ENCODE measurements at regions not wholly inside any gene's neighbourhood (a gene's known extent, or its start where the extent isn't known, plus 50 kb on each side); places are given as distances from the start of the nearest gene placed in this dataset.
"Not testable (repeated sequence)": the region's sequence is repeated elsewhere in the genome, so short reads cannot be mapped to it uniquely, and the experiment has no call there.

DNA sequence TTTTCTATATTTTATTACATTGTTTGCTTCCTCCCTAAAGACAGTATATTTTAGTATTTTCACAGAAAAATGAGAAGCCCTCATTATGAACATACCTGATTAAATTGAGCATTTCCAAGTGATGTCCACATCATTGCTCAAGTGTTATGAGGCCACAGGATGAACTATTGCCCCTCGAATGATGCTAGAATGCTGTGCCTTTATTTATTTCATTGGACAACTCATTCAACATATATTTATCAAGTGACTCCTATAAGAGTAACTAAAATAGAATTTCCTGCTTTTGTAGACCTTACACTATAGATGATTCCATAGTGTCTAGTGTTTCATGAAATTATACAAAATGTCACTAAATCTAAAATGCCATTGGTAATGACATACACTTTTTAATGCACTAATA lies 187.8 kb upstream of the NOTCH2NLA start:
- H2BK5ac ChIP-seq (ENCODE audit: low read depth, low read length, poor library complexity, severe bottlenecking); H3K9me1 ChIP-seq (ENCODE audit: insufficient read depth, low read length); H3K4me2 ChIP-seq (ENCODE audit: low read depth, low read length); H4K91ac ChIP-seq (ENCODE audit: insufficient read depth, low read depth, low read length); H3K4me1 ChIP-seq (ENCODE audit: control insufficient read depth, insufficient read depth, low read length); POLR2A ChIA-PET (ENCODE audit: unreplicated experiment); H3K4ac ChIP-seq (ENCODE audit: low read depth, low read length); H2AFZ ChIP-seq (replicated peaks; ENCODE audit: low read length, poor library complexity); H3K18ac ChIP-seq (ENCODE audit: low read depth, low read length); intact Hi-C loops (cut with micrococcal nuclease); H2BK20ac ChIP-seq (ENCODE audit: low read depth, low read length); H3K36me3 ChIP-seq (ENCODE audit: control insufficient read depth, insufficient read depth, low read length); H3K27ac ChIP-seq (ENCODE audit: insufficient read depth, low read length); H2BK120ac ChIP-seq (ENCODE audit: low read depth, low read length); H2AK9ac ChIP-seq (replicated peaks; ENCODE audit: low read depth, low read length, poor library complexity); ATAC-seq (ENCODE audit: low read depth); H2BK15ac ChIP-seq (ENCODE audit: low read depth, low read length); H3K4me3 ChIP-seq (ENCODE audit: insufficient read depth, low read depth, low read length); in situ Hi-C loops (cut with MboI; ENCODE audit: low sequenced_read_pairs); H3K9ac ChIP-seq (ENCODE audit: low read depth, low read length); H3K14ac ChIP-seq (replicated peaks; ENCODE audit: low read depth, low read length); H4K20me1 ChIP-seq (ENCODE audit: insufficient read depth, low read length); H4K8ac ChIP-seq (ENCODE audit: low read depth in 2 of 2, low read length in 2 of 2); H3K56ac ChIP-seq (ENCODE audit: extremely low read depth, insufficient read depth, low read length); CTCF ChIA-PET; H3K9me3 ChIP-seq (ENCODE audit: control insufficient read depth, insufficient read depth, low read length); H3K79me1 ChIP-seq (ENCODE audit: low read depth in 1 of 2, low read length in 2 of 2); dilution Hi-C loops (cut with HindIII; ENCODE audit: low sequenced_read_pairs, unreplicated experiment); H4K5ac ChIP-seq (ENCODE audit: low read depth, low read length); BruUV-seq (replicated peaks); H2AK5ac ChIP-seq (ENCODE audit: low read depth, low read length); H3K27me3 ChIP-seq (ENCODE audit: control insufficient read depth, insufficient read depth, low read length); H3K23ac ChIP-seq (ENCODE audit: low read depth, low read length): not testable (repeated sequence)
- DNase-seq: peak; percentile 57
- WGBS, 2 experiments (ENCODE audit: extremely low coverage in 2 of 2, insufficient read length in 1 of 2): no CpG with 5 or more reads among the region's 1 CpG

DNA sequence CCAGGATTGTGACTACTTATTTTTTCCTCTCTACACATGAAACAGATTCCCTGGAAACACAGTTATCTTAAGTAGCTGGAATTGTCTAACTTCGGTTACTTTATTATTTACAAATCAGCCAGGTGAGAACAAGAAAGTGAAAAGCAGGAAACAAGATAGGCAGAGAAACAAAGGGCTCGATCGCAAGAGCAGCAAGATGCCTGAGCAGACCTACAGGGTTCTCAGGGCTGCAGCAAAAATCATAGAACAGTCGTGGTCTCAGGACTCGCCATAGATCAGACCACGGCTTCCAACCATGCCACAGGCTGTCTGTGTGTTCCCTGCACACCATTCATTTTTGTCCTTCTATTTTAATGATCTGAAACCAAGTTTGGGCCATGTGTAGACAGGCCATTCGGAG lies 186.2 kb upstream of the NOTCH2NLA start:
- BruUV-seq (replicated peaks); H3K4me3 ChIP-seq (ENCODE audit: insufficient read depth, low read depth, low read length); H2BK15ac ChIP-seq (ENCODE audit: low read depth, low read length); H3K14ac ChIP-seq (replicated peaks; ENCODE audit: low read depth, low read length); H3K9me3 ChIP-seq (ENCODE audit: control insufficient read depth, insufficient read depth, low read length); H3K27ac ChIP-seq (ENCODE audit: insufficient read depth, low read length); H3K4me2 ChIP-seq (ENCODE audit: low read depth, low read length); POLR2A ChIA-PET (ENCODE audit: unreplicated experiment); H2AFZ ChIP-seq (replicated peaks; ENCODE audit: low read length, poor library complexity); H3K23ac ChIP-seq (ENCODE audit: low read depth, low read length); H3K36me3 ChIP-seq (ENCODE audit: control insufficient read depth, insufficient read depth, low read length); H3K18ac ChIP-seq (ENCODE audit: low read depth, low read length); H3K56ac ChIP-seq (ENCODE audit: extremely low read depth, insufficient read depth, low read length); H4K5ac ChIP-seq (ENCODE audit: low read depth, low read length); H2AK9ac ChIP-seq (replicated peaks; ENCODE audit: low read depth, low read length, poor library complexity); CTCF ChIA-PET; H4K91ac ChIP-seq (ENCODE audit: insufficient read depth, low read depth, low read length); H2BK5ac ChIP-seq (ENCODE audit: low read depth, low read length, poor library complexity, severe bottlenecking); H2BK120ac ChIP-seq (ENCODE audit: low read depth, low read length); DNase-seq; dilution Hi-C loops (cut with HindIII; ENCODE audit: low sequenced_read_pairs, unreplicated experiment); H3K79me1 ChIP-seq (ENCODE audit: low read depth in 1 of 2, low read length in 2 of 2); H2AK5ac ChIP-seq (ENCODE audit: low read depth, low read length); H3K9ac ChIP-seq (ENCODE audit: low read depth, low read length); H3K4me1 ChIP-seq (ENCODE audit: control insufficient read depth, insufficient read depth, low read length); intact Hi-C loops (cut with micrococcal nuclease); ATAC-seq (ENCODE audit: low read depth); H4K8ac ChIP-seq (ENCODE audit: low read depth in 2 of 2, low read length in 2 of 2); in situ Hi-C loops (cut with MboI; ENCODE audit: low sequenced_read_pairs); H3K27me3 ChIP-seq (ENCODE audit: control insufficient read depth, insufficient read depth, low read length); H3K9me1 ChIP-seq (ENCODE audit: insufficient read depth, low read length); H4K20me1 ChIP-seq (ENCODE audit: insufficient read depth, low read length); H2BK20ac ChIP-seq (ENCODE audit: low read depth, low read length); H3K4ac ChIP-seq (ENCODE audit: low read depth, low read length): not testable (repeated sequence)
- WGBS, 2 experiments (ENCODE audit: extremely low coverage in 2 of 2, insufficient read length in 1 of 2): no CpG with 5 or more reads among the region's 7 CpGs
